ENCODE measurements at regions not wholly inside any gene's neighbourhood (a gene's known extent, or its start where the extent isn't known, plus 50 kb on each side); places are given as distances from the start of the nearest gene placed in this dataset.

- DNase-seq, result no peak
Observed at GRCh38 chr3:88209356-88209755, 59.6 kb downstream of the C3orf38 start.

GRCh38 chr3:88211096-88211890, 61.5 kb downstream of the C3orf38 start:
- no peak for DNase-seq

- DNase-seq, result no peak
Observed at GRCh38 chr3:88219138-88219792, 69.5 kb downstream of the C3orf38 start.

- DNase-seq, result no peak
Observed at GRCh38 chr3:88220126-88220525, 70.4 kb downstream of the C3orf38 start.

GRCh38 chr3:88221726-88222125, 72.0 kb downstream of the C3orf38 start:
- no peak for DNase-seq

- DNase-seq, result no peak
Observed at GRCh38 chr3:88222343-88222742, 72.6 kb downstream of the C3orf38 start.

- DNase-seq, result no peak
Observed at GRCh38 chr3:88225326-88226008, 75.7 kb downstream of the C3orf38 start.

GRCh38 chr3:88226910-88227309, 77.2 kb downstream of the C3orf38 start:
- no peak for DNase-seq

GRCh38 chr3:88230638-88231037, 80.9 kb downstream of the C3orf38 start:
- DNase-seq, result no peak

GRCh38 chr3:88231207-88231606, 81.4 kb downstream of the C3orf38 start:
- DNase-seq, result no peak

GRCh38 chr3:88231632-88232031, 81.9 kb downstream of the C3orf38 start:
- no peak for DNase-seq

GRCh38 chr3:88235102-88235501, 85.3 kb downstream of the C3orf38 start:
- DNase-seq, result no peak

- no peak for DNase-seq
Observed at GRCh38 chr3:88239870-88240269, 90.1 kb downstream of the C3orf38 start.

GRCh38 chr3:88248658-88249057, 98.9 kb downstream of the C3orf38 start:
- DNase-seq, result no peak

- no peak for DNase-seq
Observed at GRCh38 chr3:88259045-88259444, 109.3 kb downstream of the C3orf38 start.

- DNase-seq, result no peak
Observed at GRCh38 chr3:88262527-88262926, 112.8 kb downstream of the C3orf38 start.

GRCh38 chr3:88263417-88264100, 113.8 kb downstream of the C3orf38 start:
- DNase-seq, result no peak

GRCh38 chr3:88267441-88267840, 117.7 kb downstream of the C3orf38 start:
- DNase-seq, result no peak

- DNase-seq, result no peak
Observed at GRCh38 chr3:88267847-88268246, 118.1 kb downstream of the C3orf38 start.

GRCh38 chr3:88280326-88280725, 130.6 kb downstream of the C3orf38 start:
- no peak for DNase-seq

- DNase-seq, result no peak
Observed at GRCh38 chr3:88282528-88283241, 132.9 kb downstream of the C3orf38 start.

- no peak for DNase-seq
Observed at GRCh38 chr3:88283242-88283592, 133.5 kb downstream of the C3orf38 start.

GRCh38 chr3:88291486-88291885, 141.7 kb downstream of the C3orf38 start:
- no peak for DNase-seq
